Naive thymus-derived CD4-positive, alpha-beta T cell (primary cell): ENCODE measurements at regions not wholly inside any gene's neighbourhood (a gene's known extent, or its start where the extent isn't known, plus 50 kb on each side); places are given as distances from the start of the nearest gene placed in this dataset.

Experiments used
- ATAC-seq: fragments of 150-1000 bp; cut with Tn5 transposase; 2 replicates; pipeline ENCODE4 v1.10.0; 2021; ENCODE audit warnings: mild to moderate bottlenecking, moderate library complexity
- CTCF ChIA-PET: fragments of 350-600 bp; sonication (Branson Sonifier 250); formaldehyde crosslinking; loops from one replicate; lab custom pipeline; 2021; ENCODE audit warnings: antibody characterized with exemption; lab: Charles Lee
- POLR2A ChIA-PET: fragments of 350-600 bp; sonication (Branson Sonifier 250); formaldehyde crosslinking; loops from one replicate; lab custom pipeline; 2021; ENCODE audit warnings: antibody characterized with exemption, inconsistent platforms; lab: Charles Lee
- DNase-seq, 9 donors: peaks; one replicate each; pipeline versions ENCODE4 v3.0.0 to v3.0.0-alpha.2; 2020 to 2022; ENCODE audit warnings: mixed read lengths in 1 of 9
- H3K27ac ChIP-seq: one replicate; pipeline ENCODE4 v1.7.0; 2013; ENCODE audit warnings: mild to moderate bottlenecking, low read depth, low read length, moderate library complexity
- H3K27me3 ChIP-seq, 2 donors: one replicate each; pipeline ENCODE4 v1.7.0; 2013; ENCODE audit warnings: low read length in 2 of 2, mild to moderate bottlenecking in 2 of 2, moderate library complexity in 2 of 2; ENCODE audit not compliant: control insufficient read depth in 2 of 2, insufficient read depth in 2 of 2
- H3K36me3 ChIP-seq, 3 experiments: 1 replicate in 2 of 3; 2 replicates in 1 of 3; pipeline ENCODE4 v1.7.0; 2013; ENCODE audit warnings: low read length in 3 of 3, mild to moderate bottlenecking in 3 of 3, moderate library complexity in 1 of 3; ENCODE audit not compliant: insufficient read depth in 3 of 3, control insufficient read depth in 2 of 3
- H3K4me1 ChIP-seq, 2 donors: one replicate each; pipeline ENCODE4 v1.7.0; 2013; ENCODE audit warnings: low read length in 2 of 2, mild to moderate bottlenecking in 2 of 2, moderate library complexity in 1 of 2; ENCODE audit not compliant: control insufficient read depth in 2 of 2, insufficient read depth in 2 of 2
- H3K4me3 ChIP-seq: 2 replicates; pipeline ENCODE4 v1.7.0; 2013; ENCODE audit warnings: mild to moderate bottlenecking, low read length
- H3K9me3 ChIP-seq, 3 experiments: 1 replicate in 2 of 3; 2 replicates in 1 of 3; pipeline ENCODE4 v1.7.0; 2013; ENCODE audit warnings: low read length in 3 of 3; ENCODE audit not compliant: control insufficient read depth in 2 of 3
- H3K27ac Mint-ChIP-seq, 9 donors: one replicate each; pipeline ENCODE4 v1.8.0; 2020 to 2022; ENCODE audit warnings: mixed read lengths in 9 of 9, mild to moderate bottlenecking in 8 of 9, moderate library complexity in 5 of 9, inconsistent platforms in 2 of 9
- H3K27me3 Mint-ChIP-seq, 5 donors: one replicate each; pipeline ENCODE4 v1.8.0; 2021 to 2022; ENCODE audit warnings: mixed read lengths in 5 of 5, mild to moderate bottlenecking in 1 of 5
- H3K36me3 Mint-ChIP-seq, 5 donors: one replicate each; pipeline ENCODE4 v1.8.0; 2020 to 2022; ENCODE audit warnings: mixed read lengths in 5 of 5, mild to moderate bottlenecking in 3 of 5, inconsistent platforms in 1 of 5
- H3K4me1 Mint-ChIP-seq, 7 donors: one replicate each; pipeline ENCODE4 v1.8.0; 2020 to 2022; ENCODE audit warnings: mixed read lengths in 7 of 7, mild to moderate bottlenecking in 3 of 7, inconsistent platforms in 1 of 7
- H3K4me3 Mint-ChIP-seq, 10 donors: one replicate each; pipeline ENCODE4 v1.8.0; 2020 to 2022; ENCODE audit warnings: mild to moderate bottlenecking in 10 of 10, mixed read lengths in 10 of 10, moderate library complexity in 6 of 10, inconsistent platforms in 2 of 10
- H3K9me3 Mint-ChIP-seq, 11 donors: one replicate each; pipeline ENCODE4 v1.8.0; 2020 to 2022; ENCODE audit warnings: mixed read lengths in 11 of 11, mild to moderate bottlenecking in 4 of 11, inconsistent platforms in 1 of 11, moderate library complexity in 1 of 11
- intact Hi-C, 2 donors: fragments of 100-400 bp; cut with micrococcal nuclease; formaldehyde crosslinking; loops; one replicate each; pipeline ENCODE4 v1.15.1; 2023

GRCh38 chr12:103144278-103144677 is 186.8 kb downstream of the ASCL1 start:
- no peak overlapping the region for H3K4me3 Mint-ChIP-seq
- Histone ChIP-seq H3K9me3 (no peaks in the 10 kb centered on the region), H3K4me1 (no peaks in the 10 kb centered on the region), H3K27me3 (no peaks in the 10 kb centered on the region), H3K4me3 (no peak overlapping the region), H3K36me3 (no peaks in the 10 kb centered on the region), H3K27ac (no peak overlapping the region)
- peaks cover 0 to 1% (median 0%) of the 10 kb centered on the region in 11 donors for H3K9me3 Mint-ChIP-seq
- H3K27ac Mint-ChIP-seq = no peak overlapping the region
- ChIA-PET POLR2A (no interaction called here), CTCF (no interaction called here)
- no peaks in the 10 kb centered on the region for H3K4me1 Mint-ChIP-seq
- DNase-seq (no peak), ATAC-seq (no peak)
- no peaks in the 10 kb centered on the region for H3K36me3 Mint-ChIP-seq
- intact Hi-C loops = no loop called here
- no peaks in the 10 kb centered on the region for H3K27me3 Mint-ChIP-seq

GRCh38 chr12:103160622-103161021 is 203.1 kb downstream of the ASCL1 start:
- ATAC-seq = no peak
- peaks cover 0 to 3% (median 0%) of the 10 kb centered on the region in 5 donors for H3K27me3 Mint-ChIP-seq
- H3K4me1 Mint-ChIP-seq = no peaks in the 10 kb centered on the region

GRCh38 chr12:103161582-103162362 is 204.3 kb downstream of the ASCL1 start:
- Histone ChIP-seq H3K36me3 (no peaks in the 10 kb centered on the region), H3K4me3 (no peak overlapping the region), H3K27me3 (no peaks in the 10 kb centered on the region), H3K27ac (no peak overlapping the region), H3K9me3 (no peaks in the 10 kb centered on the region), H3K4me1 (no peaks in the 10 kb centered on the region)
- Mint-ChIP-seq H3K36me3 (no peaks in the 10 kb centered on the region), H3K9me3 (peaks cover 0 to 16% (median 3%) of the 10 kb centered on the region in 11 donors), H3K4me3 (no peak overlapping the region), H3K4me1 (no peaks in the 10 kb centered on the region), H3K27me3 (peaks cover 0 to 3% (median 0%) of the 10 kb centered on the region in 5 donors), H3K27ac (no peak overlapping the region)
- ChIA-PET CTCF (no interaction called here), POLR2A (no interaction called here)
- intact Hi-C loops = no loop called here
- no peak for ATAC-seq
- no peak for DNase-seq

More at GRCh38 chr12:103160622-103161021, 203.1 kb downstream of the ASCL1 start:
- no peaks in the 10 kb centered on the region for H3K36me3 ChIP-seq
- ChIA-PET CTCF (no interaction called here), POLR2A (no interaction called here)
- Mint-ChIP-seq H3K9me3 (peaks cover 0 to 19% (median 5%) of the 10 kb centered on the region in 11 donors), H3K4me3 (no peak overlapping the region), H3K27ac (no peak overlapping the region), H3K36me3 (no peaks in the 10 kb centered on the region)
- no peaks in the 10 kb centered on the region for H3K27me3 ChIP-seq
- H3K4me3 ChIP-seq = no peak overlapping the region
- no peak overlapping the region for H3K27ac ChIP-seq
- no peak for DNase-seq
- H3K4me1 ChIP-seq = no peaks in the 10 kb centered on the region
- intact Hi-C loops = no loop called here
- H3K9me3 ChIP-seq = no peaks in the 10 kb centered on the region

- no peaks in the 10 kb centered on the region for H3K27me3 Mint-ChIP-seq
- POLR2A ChIA-PET = no interaction called here
- Histone ChIP-seq H3K27me3 (no peaks in the 10 kb centered on the region), H3K4me1 (no peaks in the 10 kb centered on the region), H3K27ac (no peak overlapping the region), H3K36me3 (no peaks in the 10 kb centered on the region), H3K9me3 (no peaks in the 10 kb centered on the region), H3K4me3 (no peak overlapping the region)
- no peak for DNase-seq
- H3K27ac Mint-ChIP-seq = no peak overlapping the region
- ATAC-seq = no peak
- H3K4me1 Mint-ChIP-seq = no peaks in the 10 kb centered on the region
- CTCF ChIA-PET = no interaction called here
- no peak overlapping the region for H3K4me3 Mint-ChIP-seq
- H3K36me3 Mint-ChIP-seq = no peaks in the 10 kb centered on the region
- intact Hi-C loops = no loop called here
- H3K9me3 Mint-ChIP-seq = peaks cover 0 to 20% (median 4%) of the 10 kb centered on the region in 11 donors
These were observed 209.5 kb downstream of the ASCL1 start for GRCh38 chr12:103166949-103167348.

- H3K27ac Mint-ChIP-seq = no peak overlapping the region
- Histone ChIP-seq H3K4me1 (no peaks in the 10 kb centered on the region), H3K9me3 (no peaks in the 10 kb centered on the region), H3K27ac (no peak overlapping the region), H3K4me3 (no peak overlapping the region), H3K36me3 (no peaks in the 10 kb centered on the region), H3K27me3 (no peaks in the 10 kb centered on the region)
- no peaks in the 10 kb centered on the region for H3K36me3 Mint-ChIP-seq
- no peak for ATAC-seq
- intact Hi-C loops = no loop called here
- H3K4me3 Mint-ChIP-seq = no peak overlapping the region
- ChIA-PET POLR2A (no interaction called here), CTCF (no interaction called here)
- peaks cover 1 to 25% (median 4%) of the 10 kb centered on the region in 11 donors for H3K9me3 Mint-ChIP-seq
- no peaks in the 10 kb centered on the region for H3K27me3 Mint-ChIP-seq
- no peak for DNase-seq
- H3K4me1 Mint-ChIP-seq = no peaks in the 10 kb centered on the region
These were observed 215.1 kb downstream of the ASCL1 start for GRCh38 chr12:103172447-103173112.

GRCh38 chr12:103175625-103176024 is 218.2 kb downstream of the ASCL1 start:
- POLR2A ChIA-PET = no interaction called here
- no peaks in the 10 kb centered on the region for H3K4me1 Mint-ChIP-seq

More at GRCh38 chr12:103175625-103176024, 218.2 kb downstream of the ASCL1 start:
- intact Hi-C loops = no loop called here
- CTCF ChIA-PET = no interaction called here
- no peaks in the 10 kb centered on the region for H3K27me3 Mint-ChIP-seq
- ATAC-seq (no peak), DNase-seq (no peak)
- no peak overlapping the region for H3K27ac Mint-ChIP-seq
- H3K36me3 Mint-ChIP-seq = peaks cover 0 to 3% (median 0%) of the 10 kb centered on the region in 5 donors
- no peak overlapping the region for H3K4me3 Mint-ChIP-seq
- H3K36me3 ChIP-seq = no peaks in the 10 kb centered on the region
- no peak overlapping the region for H3K4me3 ChIP-seq
- no peaks in the 10 kb centered on the region for H3K9me3 ChIP-seq
- peaks cover 0 to 17% (median 6%) of the 10 kb centered on the region in 11 donors for H3K9me3 Mint-ChIP-seq
- H3K4me1 ChIP-seq = no peaks in the 10 kb centered on the region
- no peak overlapping the region for H3K27ac ChIP-seq
- H3K27me3 ChIP-seq = no peaks in the 10 kb centered on the region
